Natural killer cell (primary cell): ENCODE measurements at regions not wholly inside any gene's neighbourhood (a gene's known extent, or its start where the extent isn't known, plus 50 kb on each side); places are given as distances from the start of the nearest gene placed in this dataset.

Experiments used
- ATAC-seq, 3 donors: fragments of 150-1000 bp in 2 of 3; fragments of 200-7000 bp in 1 of 3; cut with Tn5 transposase; 1 replicate in 1 of 3; 2 replicates in 2 of 3; pipeline ENCODE4 v1.10.0; 2021; ENCODE audit warnings: mild to moderate bottlenecking in 2 of 3, moderate library complexity in 2 of 3
- DNase-seq, 2 donors: peaks; one replicate each; pipeline versions ENCODE4 v3.0.0 to v3.0.0-alpha.2; 2013 to 2021; ENCODE audit warnings: mixed read lengths in 1 of 2
- H3K27ac ChIP-seq: one replicate; pipeline ENCODE4 v1.5.1; 2013; ENCODE audit warnings: mild to moderate bottlenecking, low read length
- H3K27me3 ChIP-seq: one replicate; pipeline ENCODE4 v1.6.1; 2013; ENCODE audit warnings: low read length; ENCODE audit not compliant: control insufficient read depth, insufficient read depth
- H3K36me3 ChIP-seq: one replicate; pipeline ENCODE4 v1.6.1; 2013; ENCODE audit warnings: low read length; ENCODE audit not compliant: control insufficient read depth, insufficient read depth
- H3K4me1 ChIP-seq: one replicate; pipeline ENCODE4 v1.6.1; 2013; ENCODE audit warnings: low read length; ENCODE audit not compliant: control insufficient read depth, insufficient read depth
- H3K4me3 ChIP-seq: one replicate; pipeline ENCODE4 v1.5.1; 2013; ENCODE audit warnings: low read length
- H3K9me3 ChIP-seq: one replicate; pipeline ENCODE4 v1.6.1; 2013; ENCODE audit warnings: low read length; ENCODE audit not compliant: control insufficient read depth, insufficient read depth
- H3K27ac Mint-ChIP-seq, 2 donors: one replicate each; pipeline ENCODE4 v1.8.0; 2022; ENCODE audit warnings: mild to moderate bottlenecking in 2 of 2, mixed read lengths in 2 of 2, moderate library complexity in 1 of 2
- H3K27me3 Mint-ChIP-seq, 2 donors: one replicate each; pipeline ENCODE4 v1.8.0; 2022; ENCODE audit warnings: low read depth in 2 of 2, mixed read lengths in 2 of 2
- H3K36me3 Mint-ChIP-seq: one replicate; pipeline ENCODE4 v1.8.0; 2022; ENCODE audit warnings: mixed read lengths
- H3K4me1 Mint-ChIP-seq, 2 donors: one replicate each; pipeline ENCODE4 v1.8.0; 2022; ENCODE audit warnings: mixed read lengths in 2 of 2
- H3K4me3 Mint-ChIP-seq: one replicate; pipeline ENCODE4 v1.8.0; 2022; ENCODE audit warnings: mild to moderate bottlenecking, moderate library complexity, mixed read lengths
- H3K9me3 Mint-ChIP-seq, 2 donors: one replicate each; pipeline ENCODE4 v1.8.0; 2022; ENCODE audit warnings: mixed read lengths in 2 of 2
- CTCF ChIP-seq: fragments of 200-600 bp; IDR thresholded peaks from one replicate; pipeline ENCODE4 v1.8.0; 2022; ENCODE audit warnings: antibody characterized with exemption
- WGBS: methylation state at CpG from one replicate; pipeline ENCODE4 v1.1.7; 2013; ENCODE audit warnings: missing lambda C conversion rate; ENCODE audit not compliant: insufficient coverage; 5-methylcytosine and 5-hydroxymethylcytosine counted together
- intact Hi-C: fragments of 100-400 bp; cut with micrococcal nuclease; formaldehyde crosslinking; loops from one replicate; pipeline ENCODE4 v1.14.2; 2022

DNA sequence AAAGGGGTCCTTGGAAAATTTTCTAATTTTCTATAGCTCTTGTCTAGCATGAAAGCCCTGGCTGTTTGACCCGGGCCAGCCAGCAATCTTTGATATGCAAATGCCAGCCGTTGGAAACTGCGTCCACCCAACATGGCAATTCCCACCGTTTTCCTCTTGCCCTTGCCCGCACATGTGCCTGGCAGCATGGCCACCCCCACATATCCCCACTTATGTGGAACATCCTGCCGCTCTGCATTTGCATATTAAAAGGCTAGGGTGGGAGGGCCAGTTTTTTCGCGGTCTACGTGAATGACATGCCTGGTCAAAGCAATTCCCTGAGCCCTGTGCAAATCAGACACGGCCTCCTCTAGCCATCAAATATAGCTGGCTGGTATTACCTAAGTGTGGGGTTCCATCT is 110.3 kb upstream of the TDRD3 start:
- H3K27ac ChIP-seq = no peak overlapping the region
- H3K36me3 Mint-ChIP-seq = no peaks in the 10 kb centered on the region
- WGBS = 95% methylated on average over 10 of the region's 10 CpGs
- intact Hi-C loops = no loop called here
- no peak overlapping the region for H3K4me3 ChIP-seq
- no peaks in the 10 kb centered on the region for H3K9me3 Mint-ChIP-seq
- DNase-seq (no peak), ATAC-seq (no peak)
- H3K4me1 Mint-ChIP-seq = peaks cover 11 to 16% of the 10 kb centered on the region in 2 donors
- H3K27me3 ChIP-seq = no peaks in the 10 kb centered on the region
- no peaks in the 10 kb centered on the region for H3K36me3 ChIP-seq
- H3K27ac Mint-ChIP-seq = no peak overlapping the region
- peaks cover 2% of the 10 kb centered on the region for H3K4me1 ChIP-seq
- H3K27me3 Mint-ChIP-seq = peaks cover 4 to 16% of the 10 kb centered on the region in 2 donors
- no peaks in the 10 kb centered on the region for H3K9me3 ChIP-seq
- TF ChIP-seq CTCF = no peak
- no peak overlapping the region for H3K4me3 Mint-ChIP-seq

DNA sequence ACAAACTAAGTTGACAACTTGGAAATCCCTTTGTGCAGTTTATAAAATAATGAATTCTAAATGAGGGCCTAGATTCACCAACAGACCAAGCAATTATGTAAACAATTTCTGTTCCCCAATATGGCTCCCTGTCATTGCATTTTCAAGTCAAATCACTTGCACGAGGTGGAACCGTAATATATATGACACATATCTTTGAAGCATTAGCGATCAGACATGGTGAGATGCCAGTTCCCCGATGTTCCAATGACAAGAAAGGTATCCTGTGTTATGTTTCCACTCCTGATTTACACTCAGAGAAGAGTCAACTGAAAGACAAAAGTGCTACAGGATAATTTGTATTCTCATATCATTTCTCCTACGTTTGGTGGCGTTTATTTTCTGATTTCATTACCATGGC is 108.5 kb upstream of the TDRD3 start:
- peaks cover 11 to 16% of the 10 kb centered on the region in 2 donors for H3K4me1 Mint-ChIP-seq
- no peak overlapping the region for H3K4me3 Mint-ChIP-seq
- peaks cover 2% of the 10 kb centered on the region for H3K27me3 ChIP-seq
- DNase-seq (no peak), ATAC-seq (no peak)
- no peaks in the 10 kb centered on the region for H3K36me3 ChIP-seq
- H3K4me1 ChIP-seq = peaks cover 2% of the 10 kb centered on the region
- H3K36me3 Mint-ChIP-seq = no peaks in the 10 kb centered on the region
- no peak overlapping the region for H3K27ac Mint-ChIP-seq
- intact Hi-C loops = no loop called here
- TF ChIP-seq CTCF = no peak
- H3K9me3 ChIP-seq = no peaks in the 10 kb centered on the region
- H3K9me3 Mint-ChIP-seq = no peaks in the 10 kb centered on the region
- WGBS = 90% methylated on average over 6 of the region's 6 CpGs
- peaks cover 0 to 16% of the 10 kb centered on the region in 2 donors for H3K27me3 Mint-ChIP-seq
- H3K27ac ChIP-seq = no peak overlapping the region
- H3K4me3 ChIP-seq = no peak overlapping the region

DNA sequence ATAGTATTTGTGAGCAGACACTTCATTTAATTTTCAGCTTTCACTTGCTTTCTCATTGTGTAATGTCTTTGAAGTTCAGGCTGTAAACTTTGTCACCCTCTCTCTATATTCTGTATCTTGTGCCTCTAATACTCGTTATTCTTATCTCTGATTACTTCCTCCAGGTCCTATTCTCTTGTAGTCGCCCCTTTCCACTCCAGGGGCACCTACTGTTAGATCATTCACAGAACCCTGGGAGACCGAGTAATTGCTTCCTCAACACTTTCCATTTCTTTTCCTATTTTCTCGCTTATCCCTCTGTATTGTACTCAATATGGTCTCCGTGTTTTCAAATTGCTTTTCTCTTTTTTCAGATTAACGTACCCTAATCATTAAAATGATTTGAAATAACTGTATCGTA is 93.9 kb upstream of the TDRD3 start:
- 38% methylated on average over 6 of the region's 7 CpGs for WGBS
- no peak for TF ChIP-seq CTCF
- Histone ChIP-seq H3K9me3 (no peaks in the 10 kb centered on the region), H3K4me3 (no peak overlapping the region), H3K27ac (no peak overlapping the region), H3K27me3 (no peaks in the 10 kb centered on the region), H3K36me3 (no peaks in the 10 kb centered on the region), H3K4me1 (no peaks in the 10 kb centered on the region)
- DNase-seq (no peak), ATAC-seq (no peak)
- Mint-ChIP-seq H3K4me1 (no peaks in the 10 kb centered on the region), H3K9me3 (no peaks in the 10 kb centered on the region), H3K27me3 (peaks cover 12 to 17% of the 10 kb centered on the region in 2 donors), H3K4me3 (no peak overlapping the region), H3K36me3 (no peaks in the 10 kb centered on the region), H3K27ac (no peak overlapping the region)
- intact Hi-C loops = no loop called here

DNA sequence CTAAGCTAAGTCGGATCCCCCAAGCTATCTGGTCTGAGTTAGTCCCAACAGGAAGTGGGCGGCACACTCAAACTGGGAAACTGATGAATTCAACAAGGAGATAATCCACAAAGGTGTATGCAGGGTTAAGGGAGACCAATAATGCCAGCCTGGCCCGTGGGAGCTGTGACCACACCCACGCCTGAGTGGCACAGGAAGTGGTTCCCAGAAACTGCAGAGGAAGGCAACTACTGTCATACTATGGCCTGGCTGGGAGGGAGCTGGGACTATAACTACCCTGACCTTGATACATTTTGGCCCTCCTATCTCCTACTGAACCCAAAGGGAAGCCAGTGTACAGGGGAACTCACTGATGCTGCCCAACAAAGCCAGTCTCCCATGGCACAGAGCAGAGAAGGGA is 85.5 kb upstream of the TDRD3 start:
- Histone ChIP-seq H3K27ac (no peak overlapping the region), H3K9me3 (no peaks in the 10 kb centered on the region), H3K4me3 (no peak overlapping the region), H3K27me3 (no peaks in the 10 kb centered on the region), H3K4me1 (peaks cover 5% of the 10 kb centered on the region), H3K36me3 (no peaks in the 10 kb centered on the region)
- Mint-ChIP-seq H3K27me3 (peaks cover 0 to 3% of the 10 kb centered on the region in 2 donors), H3K27ac (no peak overlapping the region), H3K4me1 (peaks cover 12% of the 10 kb centered on the region in 2 donors), H3K4me3 (no peak overlapping the region), H3K36me3 (no peaks in the 10 kb centered on the region), H3K9me3 (no peaks in the 10 kb centered on the region)
- no peak for DNase-seq
- intact Hi-C loops = no loop called here
- ATAC-seq = no peak
- no peak for TF ChIP-seq CTCF
- WGBS = 54% methylated on average over 4 of the region's 4 CpGs
